Keratinocyte (primary cell): ENCODE measurements at regions not wholly inside any gene's neighbourhood (a gene's known extent, or its start where the extent isn't known, plus 50 kb on each side); places are given as distances from the start of the nearest gene placed in this dataset.

Source experiments
- DNase-seq: peaks from one replicate; pipeline ENCODE4 v3.0.0-alpha.2; 2011; ENCODE audit warnings: low read depth, missing footprints, low spot score
- FAIRE-seq: peaks from 2 replicates; lab custom pipeline; 2011; peaks lifted over from hg19 to GRCh38; lab: Jason Lieb, UNC
- H2AFZ ChIP-seq: 2 replicates; pipeline ENCODE4 v1.6.0; 2012; ENCODE audit warnings: low read length, control low read depth, inconsistent platforms; ENCODE audit not compliant: control insufficient read depth
- H3K27ac ChIP-seq: 2 replicates; pipeline ENCODE4 v1.5.1; 2011; ENCODE audit warnings: low read length; ENCODE audit not compliant: control insufficient read depth, insufficient read depth
- H3K27me3 ChIP-seq: 3 replicates; pipeline ENCODE4 v1.6.0; 2011; ENCODE audit warnings: low read length; ENCODE audit not compliant: control insufficient read depth, insufficient read depth; ENCODE audit errors: extremely low read depth
- H3K36me3 ChIP-seq, 2 experiments: 2 replicates in 1 of 2; 3 replicates in 1 of 2; pipeline ENCODE4 v1.5.1; 2011; ENCODE audit warnings: low read length in 2 of 2, mild to moderate bottlenecking in 1 of 2; ENCODE audit not compliant: control insufficient read depth in 2 of 2, insufficient read depth in 2 of 2; ENCODE audit errors: extremely low read depth in 1 of 2
- H3K4me1 ChIP-seq: 3 replicates; pipeline ENCODE4 v1.5.1; 2011; ENCODE audit warnings: low read length; ENCODE audit not compliant: control insufficient read depth, insufficient read depth; ENCODE audit errors: extremely low read depth
- H3K4me2 ChIP-seq: 3 replicates; pipeline ENCODE4 v1.6.0; 2011; ENCODE audit warnings: low read depth, low read length; ENCODE audit not compliant: control insufficient read depth, insufficient read depth; ENCODE audit errors: extremely low read depth
- H3K4me3 ChIP-seq, 3 experiments: fragments of 200-600 bp in 1 of 3; sonication (generic) in 1 of 3; 2 replicates in 2 of 3; 3 replicates in 1 of 3; pipeline ENCODE4 v1.5.1; 2011 to 2016; ENCODE audit warnings: low read length in 3 of 3, mild to moderate bottlenecking in 3 of 3, control low read depth in 2 of 3, inconsistent platforms in 1 of 3, low read depth in 1 of 3, mixed read lengths in 1 of 3, mixed run types in 1 of 3, moderate library complexity in 1 of 3; ENCODE audit not compliant: control insufficient read depth in 2 of 3, insufficient read depth in 2 of 3; ENCODE audit errors: extremely low read depth in 1 of 3
- H3K79me2 ChIP-seq: 2 replicates; pipeline ENCODE4 v1.6.0; 2012; ENCODE audit warnings: low read length; ENCODE audit not compliant: control insufficient read depth, insufficient read depth
- H3K9ac ChIP-seq: 3 replicates; pipeline ENCODE4 v1.6.0; 2011; ENCODE audit warnings: low read length; ENCODE audit not compliant: control insufficient read depth, insufficient read depth; ENCODE audit errors: extremely low read depth
- H3K9me1 ChIP-seq: 3 replicates; pipeline ENCODE4 v1.6.0; 2011; ENCODE audit warnings: low read length; ENCODE audit not compliant: control insufficient read depth, insufficient read depth; ENCODE audit errors: extremely low read depth
- H3K9me3 ChIP-seq: 2 replicates; pipeline ENCODE4 v1.5.1; 2012; ENCODE audit warnings: low read depth, low read length; ENCODE audit not compliant: control insufficient read depth
- H4K20me1 ChIP-seq: 3 replicates; pipeline ENCODE4 v1.6.0; 2011; ENCODE audit warnings: low read length; ENCODE audit not compliant: control insufficient read depth, insufficient read depth; ENCODE audit errors: extremely low read depth
- CTCF ChIP-seq, 3 experiments: IDR thresholded peaks in 1 of 3; conservative IDR thresholded peaks in 1 of 3; optimal IDR thresholded peaks in 1 of 3; 2 replicates in 2 of 3; 3 replicates in 1 of 3; pipeline versions ENCODE3 to v1.5.1; 2011; ENCODE audit warnings: low read length in 3 of 3, mild to moderate bottlenecking in 3 of 3, moderate library complexity in 2 of 3, control low read depth in 1 of 3, inconsistent platforms in 1 of 3; ENCODE audit not compliant: insufficient read depth in 2 of 3; ENCODE audit errors: extremely low read depth in 1 of 3
- EZH2 ChIP-seq: IDR thresholded peaks from one replicate; pipeline ENCODE4 v1.6.1; 2012; ENCODE audit warnings: inconsistent platforms, mild to moderate bottlenecking, low read length, moderate library complexity
- dilution Hi-C: fragments of 300-500 bp; cut with MboI; formaldehyde crosslinking; loops from one replicate; pipeline ENCODE4 v1.7.0; 2020; ENCODE audit warnings: low sequenced_read_pairs; ENCODE audit not compliant: extremely low pct_ligation_motif_present

- DNase-seq (no peak), FAIRE-seq (no peak)
- Histone ChIP-seq H3K9ac (no peak overlapping the region), H3K4me3 (no peak overlapping the region), H3K9me1 (no peaks in the 10 kb centered on the region), H3K27ac (no peak overlapping the region), H3K79me2 (no peaks in the 10 kb centered on the region), H4K20me1 (no peaks in the 10 kb centered on the region), H3K4me2 (no peak overlapping the region), H3K9me3 (no peaks in the 10 kb centered on the region), H2AFZ (no peak overlapping the region), H3K36me3 (no peaks in the 10 kb centered on the region), H3K4me1 (peaks cover 30% of the 10 kb centered on the region), H3K27me3 (no peaks in the 10 kb centered on the region)
- dilution Hi-C loops: no loop called here
- TF ChIP-seq EZH2 (no peak), CTCF (optimal IDR thresholded peaks at IDR 0.05 in 1 of 3, IDR thresholded peaks at IDR 0.05 in 1 of 3, conservative IDR thresholded peaks at IDR 0.05 in 1 of 3; ENCODE audit: extremely low read depth in 1 of 3, insufficient read depth in 2 of 3, low read length in 3 of 3) (no peak)
Measured at GRCh38 chr1:201707027-201707426, 121.9 kb upstream of the IPO9 start.

- DNase-seq: no peak
- Histone ChIP-seq H3K9me1 (no peaks in the 10 kb centered on the region), H3K9ac (no peak overlapping the region), H3K4me2 (no peak overlapping the region), H2AFZ (no peak overlapping the region), H3K27me3 (no peaks in the 10 kb centered on the region), H3K4me3 (no peak overlapping the region), H3K36me3 (no peaks in the 10 kb centered on the region), H3K27ac (no peak overlapping the region), H3K79me2 (no peaks in the 10 kb centered on the region), H4K20me1 (no peaks in the 10 kb centered on the region), H3K9me3 (no peaks in the 10 kb centered on the region), H3K4me1 (peaks cover 36% of the 10 kb centered on the region)
- dilution Hi-C loops: no loop called here
- no peak for FAIRE-seq
- no peak for TF ChIP-seq EZH2
- TF ChIP-seq CTCF (optimal IDR thresholded peaks at IDR 0.05 in 1 of 3, IDR thresholded peaks at IDR 0.05 in 1 of 3, conservative IDR thresholded peaks at IDR 0.05 in 1 of 3; ENCODE audit: extremely low read depth in 1 of 3, insufficient read depth in 2 of 3, low read length in 3 of 3): no peak
Measured at GRCh38 chr1:201707656-201708055, 121.3 kb upstream of the IPO9 start.
